Retinal pigment epithelial cell (primary cell): ENCODE measurements at regions not wholly inside any gene's neighbourhood (a gene's known extent, or its start where the extent isn't known, plus 50 kb on each side); places are given as distances from the start of the nearest gene placed in this dataset.

Experiments
- DNase-seq: peaks from one replicate; pipeline ENCODE4 v3.0.0-alpha.2; 2010; ENCODE audit warnings: low read depth
- H3K4me3 ChIP-seq: 2 replicates; pipeline ENCODE4 v1.5.1; 2011; ENCODE audit warnings: mild to moderate bottlenecking, low read length, control low read depth, moderate library complexity
- TF ChIP-seq, protein P1 (sequence below): conservative IDR thresholded peaks from 2 replicates; pipeline ENCODE4 v1.5.1; 2011; ENCODE audit warnings: low read depth, low read length, control low read depth, inconsistent platforms

DNA sequence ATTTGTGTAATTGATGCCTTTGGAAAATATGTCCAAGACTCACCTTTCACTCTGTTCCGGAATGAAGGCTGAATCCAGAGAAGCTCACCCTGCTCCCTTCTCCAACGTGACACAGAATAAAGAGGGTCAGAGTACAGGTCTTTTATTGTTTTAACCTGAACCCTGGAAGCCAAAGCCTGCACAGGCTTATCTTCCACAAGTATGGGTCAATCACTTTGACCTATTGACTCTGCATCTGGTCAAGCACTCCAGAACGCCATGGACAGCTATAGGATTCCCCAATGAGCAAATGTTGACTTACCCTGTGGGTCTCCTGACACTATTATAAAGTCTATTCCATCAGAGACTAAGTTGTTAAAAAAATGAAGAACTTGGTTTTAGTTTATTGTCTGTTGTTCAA lies 158.4 kb upstream of the MYLIP start:
- no peak overlapping the region for H3K4me3 ChIP-seq
- TF ChIP-seq, protein P1, sequence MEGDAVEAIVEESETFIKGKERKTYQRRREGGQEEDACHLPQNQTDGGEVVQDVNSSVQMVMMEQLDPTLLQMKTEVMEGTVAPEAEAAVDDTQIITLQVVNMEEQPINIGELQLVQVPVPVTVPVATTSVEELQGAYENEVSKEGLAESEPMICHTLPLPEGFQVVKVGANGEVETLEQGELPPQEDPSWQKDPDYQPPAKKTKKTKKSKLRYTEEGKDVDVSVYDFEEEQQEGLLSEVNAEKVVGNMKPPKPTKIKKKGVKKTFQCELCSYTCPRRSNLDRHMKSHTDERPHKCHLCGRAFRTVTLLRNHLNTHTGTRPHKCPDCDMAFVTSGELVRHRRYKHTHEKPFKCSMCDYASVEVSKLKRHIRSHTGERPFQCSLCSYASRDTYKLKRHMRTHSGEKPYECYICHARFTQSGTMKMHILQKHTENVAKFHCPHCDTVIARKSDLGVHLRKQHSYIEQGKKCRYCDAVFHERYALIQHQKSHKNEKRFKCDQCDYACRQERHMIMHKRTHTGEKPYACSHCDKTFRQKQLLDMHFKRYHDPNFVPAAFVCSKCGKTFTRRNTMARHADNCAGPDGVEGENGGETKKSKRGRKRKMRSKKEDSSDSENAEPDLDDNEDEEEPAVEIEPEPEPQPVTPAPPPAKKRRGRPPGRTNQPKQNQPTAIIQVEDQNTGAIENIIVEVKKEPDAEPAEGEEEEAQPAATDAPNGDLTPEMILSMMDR, result no peak
- DNase-seq, result no peak

DNA sequence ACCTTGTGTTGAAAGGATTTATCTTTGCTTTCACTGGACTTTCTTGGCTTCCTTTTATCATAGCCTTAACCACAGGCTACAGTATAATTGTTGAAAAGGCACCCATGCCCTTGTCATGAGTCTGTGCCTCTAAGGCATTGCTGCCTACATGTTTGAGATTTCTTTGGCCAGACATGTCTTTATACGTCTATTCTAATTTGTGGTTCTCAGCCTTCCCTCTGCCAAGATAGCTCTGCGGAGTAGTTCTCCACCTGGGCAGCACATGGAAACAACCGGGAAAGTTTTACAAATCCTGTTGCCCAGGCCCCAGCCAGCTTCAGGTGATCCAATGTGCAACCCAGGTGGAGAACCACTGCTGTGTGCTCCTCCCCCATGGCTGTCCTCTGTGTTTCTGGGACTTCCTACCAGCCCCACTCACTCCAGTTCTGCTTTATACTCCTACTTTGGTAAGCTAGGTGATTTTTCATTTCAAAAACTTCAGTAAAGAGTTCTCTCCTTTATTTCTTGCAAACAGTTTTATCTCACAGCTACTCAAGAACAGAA lies 159.6 kb upstream of the MYLIP start:
- TF ChIP-seq, protein P1, result no peak
- DNase-seq, result no peak
- no peak overlapping the region for H3K4me3 ChIP-seq

DNA sequence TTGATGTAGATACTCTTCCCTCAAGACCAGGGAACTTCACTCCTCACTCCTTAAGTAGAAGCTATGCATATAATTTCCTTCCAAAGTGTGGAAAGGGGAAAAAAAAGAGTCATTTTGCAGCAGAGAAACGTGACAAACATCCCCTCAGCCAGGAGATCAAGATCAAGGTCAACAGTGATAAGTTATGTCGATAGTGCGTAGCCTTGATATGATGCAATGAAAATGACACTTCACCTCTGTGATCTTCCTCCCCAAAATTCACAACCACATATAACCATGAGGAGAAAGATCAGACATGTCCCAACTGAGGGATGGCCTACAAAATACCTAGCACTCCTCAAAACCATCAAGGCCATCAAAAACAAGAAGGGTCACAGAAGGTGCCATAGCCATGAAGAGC lies 160.4 kb upstream of the MYLIP start:
- H3K4me3 ChIP-seq, result no peak overlapping the region
- TF ChIP-seq, protein P1, result no peak
- no peak for DNase-seq

DNA sequence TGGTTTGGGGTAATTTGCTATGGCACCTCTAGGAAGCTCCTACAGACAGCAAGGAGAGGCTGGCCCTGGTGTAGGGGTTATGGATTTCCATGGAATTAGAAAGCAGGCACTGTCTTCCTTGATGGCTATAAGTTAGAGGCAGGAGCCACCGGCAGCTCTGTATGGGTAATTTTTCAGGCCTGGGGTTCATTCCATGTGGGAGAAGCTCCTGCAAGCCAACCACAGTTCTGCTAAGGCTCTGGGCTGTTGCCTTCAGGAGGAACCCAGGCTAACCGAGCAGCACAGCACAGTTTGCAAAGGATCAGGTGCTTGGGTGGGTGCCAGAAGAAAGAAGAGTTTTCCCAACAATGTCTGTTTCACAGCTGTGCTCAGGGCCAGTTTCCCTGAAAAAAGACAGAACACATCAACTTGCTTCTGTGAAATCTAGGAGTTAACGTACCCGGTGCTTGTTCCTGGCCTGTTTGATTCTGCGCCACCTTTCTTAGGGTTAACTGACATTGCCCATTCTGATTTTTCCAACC lies 162.8 kb upstream of the MYLIP start:
- DNase-seq, result no peak
- TF ChIP-seq, protein P1, result no peak
- no peak overlapping the region for H3K4me3 ChIP-seq

DNA sequence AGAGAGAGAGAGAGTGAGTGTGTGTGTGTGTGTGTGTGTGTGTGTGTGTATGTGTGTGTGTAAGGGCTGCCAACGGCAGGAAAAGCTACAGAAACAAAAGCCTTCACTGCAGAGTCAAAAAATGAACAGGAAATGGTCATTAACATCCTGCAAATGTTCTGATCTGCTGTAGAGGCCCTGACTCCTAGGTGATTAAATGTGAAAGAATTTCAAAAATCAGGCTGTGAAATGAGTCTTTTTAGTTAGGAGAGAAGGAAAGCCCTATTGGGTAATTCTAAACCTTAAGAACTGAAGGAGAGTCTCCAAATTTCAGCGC lies 166.5 kb upstream of the MYLIP start:
- TF ChIP-seq, protein P1, result no peak
- DNase-seq, result peak; percentile 82
- H3K4me3 ChIP-seq, result no peak overlapping the region

DNA sequence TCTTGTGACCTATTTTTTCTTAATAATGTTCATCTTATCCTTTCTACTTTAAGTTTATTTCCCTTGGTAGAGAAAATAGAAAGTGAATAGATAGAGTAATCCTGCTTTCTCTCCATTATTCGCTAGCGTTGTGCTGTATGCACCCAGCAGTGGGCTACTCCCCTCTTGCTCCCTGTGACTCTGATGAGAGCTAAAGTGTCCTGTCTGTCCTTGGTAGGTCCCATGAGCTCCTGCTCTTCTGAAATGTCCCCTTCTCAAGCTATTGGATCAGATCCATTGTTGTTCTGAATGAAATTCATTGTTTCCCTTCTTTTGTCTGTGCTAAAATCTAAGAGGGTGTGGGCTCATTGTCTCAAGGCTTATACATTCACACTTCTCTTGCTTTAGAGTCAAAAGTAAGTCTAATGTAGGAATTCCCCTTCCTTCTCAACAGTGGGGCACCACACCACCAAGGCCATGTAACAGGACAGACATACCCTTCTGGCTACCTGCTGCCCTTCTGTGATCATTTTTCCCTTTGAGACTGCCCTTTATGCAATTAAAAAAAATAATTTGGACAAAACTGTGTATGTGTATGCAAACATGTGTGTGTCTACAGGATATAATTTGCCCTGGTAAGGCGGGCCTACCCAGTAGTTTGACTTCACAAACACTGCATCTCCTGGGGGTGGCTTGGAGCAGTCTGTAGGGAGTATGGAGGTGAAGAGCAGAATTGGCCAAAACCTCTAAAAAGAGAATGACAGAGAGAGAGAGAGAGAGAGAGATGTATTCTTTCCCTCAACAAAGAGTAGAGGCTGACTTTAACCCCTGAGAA lies 167.0 kb upstream of the MYLIP start:
- TF ChIP-seq, protein P1, result no peak
- H3K4me3 ChIP-seq, result no peak overlapping the region
- no peak for DNase-seq
